CD1c-positive myeloid dendritic cell (primary cell): ENCODE measurements at regions not wholly inside any gene's neighbourhood (a gene's known extent, or its start where the extent isn't known, plus 50 kb on each side); places are given as distances from the start of the nearest gene placed in this dataset.
"Not testable (repeated sequence)": the region's sequence is repeated elsewhere in the genome, so short reads cannot be mapped to it uniquely, and the experiment has no call there.

Experiments
- DNase-seq: peaks from one replicate; pipeline ENCODE4 v3.0.0-alpha.2; 2016; ENCODE audit errors: extremely low spot score

DNA sequence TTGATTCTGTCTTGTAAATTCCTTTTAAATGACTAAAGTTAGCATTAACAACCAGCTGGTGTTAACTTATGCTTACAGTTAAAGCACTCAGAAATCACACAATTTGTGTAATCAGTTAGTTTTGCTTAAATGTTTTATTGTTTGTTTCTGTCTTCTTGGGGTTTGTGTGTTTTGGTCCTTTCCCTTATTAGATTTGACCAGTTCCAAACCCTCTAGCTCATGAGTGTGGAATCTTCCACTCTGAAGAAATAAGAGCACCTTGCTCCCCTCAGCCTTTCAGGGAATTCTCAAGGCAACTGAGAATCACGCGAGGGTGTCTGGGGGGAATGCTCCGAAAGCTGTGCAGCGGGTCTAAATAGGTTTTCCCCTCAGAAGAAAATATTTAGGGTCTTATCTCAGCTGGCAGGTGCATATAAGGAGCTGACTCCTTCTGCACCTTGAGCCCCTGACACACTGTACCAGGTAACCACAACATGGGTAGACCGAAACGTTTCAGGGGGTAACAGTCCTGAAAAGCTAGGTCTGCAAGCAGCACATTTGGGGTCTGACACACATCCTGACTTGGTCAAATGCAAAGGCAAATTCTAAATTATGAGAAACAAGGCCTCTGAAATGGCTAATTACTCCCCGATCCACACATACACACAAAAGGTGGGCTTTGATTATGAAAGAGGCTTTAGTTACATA lies 188.1 kb upstream of the ETV3 start:
- no peak for DNase-seq

DNA sequence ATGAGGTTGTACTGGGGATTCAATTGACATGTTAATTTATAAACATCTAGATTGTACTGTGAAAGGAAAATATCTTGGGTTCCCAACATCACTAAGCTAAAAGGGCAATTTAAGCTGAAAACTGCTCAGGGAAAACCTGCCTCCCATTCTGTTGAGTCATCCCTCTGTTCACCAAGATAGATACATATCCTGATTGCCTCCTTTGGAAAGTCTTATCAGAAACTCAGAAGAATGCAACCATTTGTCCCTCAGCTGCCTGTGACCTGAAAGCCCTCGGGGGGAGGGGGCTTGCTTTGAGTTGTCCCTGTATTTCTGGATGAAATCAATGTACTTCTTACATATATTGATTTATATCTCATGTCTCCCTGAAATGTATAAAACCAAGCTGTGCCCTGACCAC lies 187.0 kb upstream of the ETV3 start:
- DNase-seq: no peak

DNA sequence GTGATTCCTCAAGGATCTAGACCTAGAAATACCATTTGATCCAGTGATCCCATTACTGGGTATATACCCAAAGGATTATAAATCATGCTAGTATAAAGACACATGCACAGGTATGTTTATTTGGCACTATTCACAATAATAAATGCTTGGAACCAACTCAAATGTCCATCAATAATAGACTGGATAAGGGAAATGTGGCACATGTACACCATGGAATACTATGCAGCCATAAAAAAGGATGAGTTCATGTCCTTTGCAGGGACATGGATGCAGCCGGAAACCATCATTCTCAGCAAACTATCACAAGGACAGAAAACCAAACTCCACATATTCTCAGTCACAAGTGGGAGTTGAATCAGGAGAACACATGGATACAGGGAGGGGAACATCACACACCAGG lies 183.8 kb upstream of the ETV3 start:
- not testable (repeated sequence) for DNase-seq

DNA sequence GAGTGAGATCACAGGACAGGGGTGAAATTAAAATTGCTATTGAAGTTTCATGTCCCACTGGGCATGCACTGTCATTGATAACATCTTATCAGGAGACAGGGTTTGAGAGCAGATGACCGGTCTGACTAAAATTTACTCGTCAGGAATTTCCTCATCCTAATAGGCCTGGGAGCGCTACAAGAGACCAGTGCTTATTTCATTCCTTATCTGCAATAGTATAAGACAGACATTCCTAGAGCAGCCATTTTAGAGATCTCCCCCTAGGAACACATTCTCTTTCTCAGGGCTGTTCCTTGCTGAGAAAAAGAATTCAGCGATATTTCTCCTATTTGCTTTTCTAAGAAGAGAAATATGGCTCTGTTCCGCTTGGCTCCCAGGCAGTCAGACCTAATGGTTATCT lies 181.4 kb upstream of the ETV3 start:
- no peak for DNase-seq

DNA sequence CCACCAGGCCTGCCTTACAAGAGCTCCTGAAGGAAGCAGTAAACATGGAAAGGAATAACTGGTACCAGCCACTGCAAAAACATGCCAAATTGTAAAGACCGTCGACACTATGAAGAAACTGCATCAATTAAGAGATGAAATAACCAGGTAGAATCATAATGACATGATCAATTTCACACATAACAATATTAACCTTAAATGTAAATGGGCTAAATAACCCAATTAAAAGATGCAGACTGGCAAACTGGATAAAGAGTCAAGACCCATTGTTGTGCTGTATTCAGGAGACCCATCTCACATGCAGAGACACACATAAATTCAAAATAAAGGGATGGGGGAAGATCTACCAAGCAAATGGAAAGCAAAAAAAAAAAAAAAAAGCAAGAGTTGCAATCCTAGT lies 179.0 kb upstream of the ETV3 start:
- not testable (repeated sequence) for DNase-seq

DNA sequence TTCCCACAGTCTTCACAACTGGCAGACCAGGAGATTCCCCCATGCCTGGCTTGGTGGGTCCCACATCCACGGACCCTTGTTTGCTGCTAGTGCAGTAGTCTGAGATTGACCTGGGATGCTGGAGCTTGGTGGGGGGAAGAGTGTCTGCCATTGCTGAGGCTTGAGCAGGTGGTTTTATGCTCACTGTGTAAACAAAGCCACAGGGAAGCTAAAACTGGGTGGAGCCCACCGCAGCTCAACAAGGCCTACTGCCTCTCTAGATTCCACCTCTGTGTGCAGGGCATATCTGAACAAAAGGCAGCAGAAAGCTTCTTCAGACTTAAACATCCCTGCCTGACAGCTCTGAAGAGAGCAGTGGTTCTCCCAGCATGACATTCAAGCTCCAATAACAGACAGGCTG lies 177.3 kb upstream of the ETV3 start:
- DNase-seq: no peak

DNA sequence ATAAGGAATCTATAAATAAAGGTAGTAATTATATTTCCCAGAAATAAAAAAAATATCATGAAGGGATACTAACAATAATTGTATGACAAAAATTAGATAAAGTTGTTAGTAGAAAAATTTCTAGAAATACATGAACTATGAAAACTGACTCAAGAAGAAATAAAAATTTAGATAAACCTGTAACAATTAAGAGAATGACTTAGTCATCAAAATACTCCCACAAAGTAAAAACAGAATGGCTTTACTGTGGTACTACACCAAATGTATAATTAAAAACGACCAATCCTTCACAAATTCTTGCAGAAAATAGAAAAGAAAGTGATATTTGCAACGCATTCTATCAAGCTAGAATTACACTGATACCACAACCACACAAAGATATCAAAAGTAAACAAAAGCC lies 176.2 kb upstream of the ETV3 start:
- no peak for DNase-seq

DNA sequence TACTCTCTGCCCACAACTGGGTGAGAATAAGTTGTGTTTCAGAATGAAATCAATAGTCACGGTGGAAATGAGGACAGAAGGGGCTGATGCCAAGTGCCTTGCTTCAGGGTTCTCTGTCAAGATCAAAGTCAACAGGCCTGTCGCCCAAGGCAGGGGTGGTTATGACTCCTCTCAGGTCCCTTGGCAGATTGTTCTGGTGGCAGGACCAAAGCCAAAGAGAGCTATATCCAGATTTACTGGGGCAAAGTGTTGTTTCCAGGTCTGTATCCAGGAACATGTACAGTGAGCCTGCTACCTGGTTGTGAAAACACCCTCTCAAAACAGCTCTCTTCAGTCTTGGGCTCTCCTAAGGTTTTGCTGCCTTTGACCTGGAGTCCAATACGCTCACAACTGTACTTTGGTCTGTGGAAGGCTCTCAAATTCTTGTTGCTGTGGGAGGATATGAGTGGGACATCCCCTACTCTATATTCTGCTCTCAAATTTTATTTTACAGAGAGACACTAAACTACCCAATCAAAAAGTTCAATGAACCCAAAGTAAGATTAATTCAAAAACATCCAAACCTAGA lies 175.1 kb upstream of the ETV3 start:
- no peak for DNase-seq

DNA sequence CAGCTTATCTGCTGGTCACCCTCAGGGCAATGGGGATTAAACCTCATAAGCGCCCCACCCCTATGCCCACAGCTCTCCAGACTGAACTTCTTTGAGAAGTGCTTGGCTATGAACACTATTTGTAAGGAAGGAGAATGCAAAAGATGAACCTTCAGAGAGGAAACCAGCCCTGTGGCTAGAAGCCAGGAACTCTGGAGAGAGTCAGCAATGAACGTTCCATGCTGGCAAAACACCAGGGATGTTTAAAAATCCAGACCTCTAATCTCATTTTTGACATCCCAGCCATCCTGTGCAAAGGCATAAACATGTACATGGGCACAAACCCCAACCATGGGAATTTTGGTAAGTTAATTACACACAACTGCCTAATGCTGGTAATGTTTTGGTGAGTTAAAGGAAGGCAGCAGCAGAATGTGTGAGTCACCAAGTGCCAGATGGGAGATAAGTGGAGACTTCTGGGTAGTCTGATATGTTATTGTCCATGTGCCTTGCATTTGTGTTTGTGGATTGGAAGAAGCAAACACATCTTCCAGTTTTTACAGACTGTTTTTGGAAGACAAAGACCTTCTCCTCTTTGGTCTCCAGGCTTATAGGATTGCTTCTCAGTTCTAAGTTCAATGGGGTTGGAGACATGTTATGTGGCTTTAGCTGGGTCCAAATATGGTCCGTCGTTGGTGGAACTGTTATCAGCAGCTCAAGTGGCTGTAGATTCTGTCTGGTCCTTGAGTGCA lies 174.1 kb upstream of the ETV3 start:
- no peak for DNase-seq

DNA sequence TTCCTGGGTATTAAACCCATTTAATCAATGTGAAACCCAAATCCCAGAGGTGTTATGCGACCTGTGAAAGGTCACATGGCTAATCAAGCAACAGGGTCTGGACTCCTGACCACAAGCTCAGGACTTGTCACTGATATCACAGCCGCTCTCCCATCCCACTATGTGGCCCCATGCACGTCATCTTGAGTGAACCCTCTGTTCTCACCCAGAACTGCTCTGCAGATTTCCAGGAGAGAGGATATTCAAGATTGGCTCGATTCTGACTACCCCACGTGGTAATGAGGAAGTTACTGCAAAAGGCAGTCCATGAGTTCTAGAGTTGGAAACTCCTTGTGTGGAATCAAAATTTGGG lies 173.5 kb upstream of the ETV3 start:
- DNase-seq: no peak

DNA sequence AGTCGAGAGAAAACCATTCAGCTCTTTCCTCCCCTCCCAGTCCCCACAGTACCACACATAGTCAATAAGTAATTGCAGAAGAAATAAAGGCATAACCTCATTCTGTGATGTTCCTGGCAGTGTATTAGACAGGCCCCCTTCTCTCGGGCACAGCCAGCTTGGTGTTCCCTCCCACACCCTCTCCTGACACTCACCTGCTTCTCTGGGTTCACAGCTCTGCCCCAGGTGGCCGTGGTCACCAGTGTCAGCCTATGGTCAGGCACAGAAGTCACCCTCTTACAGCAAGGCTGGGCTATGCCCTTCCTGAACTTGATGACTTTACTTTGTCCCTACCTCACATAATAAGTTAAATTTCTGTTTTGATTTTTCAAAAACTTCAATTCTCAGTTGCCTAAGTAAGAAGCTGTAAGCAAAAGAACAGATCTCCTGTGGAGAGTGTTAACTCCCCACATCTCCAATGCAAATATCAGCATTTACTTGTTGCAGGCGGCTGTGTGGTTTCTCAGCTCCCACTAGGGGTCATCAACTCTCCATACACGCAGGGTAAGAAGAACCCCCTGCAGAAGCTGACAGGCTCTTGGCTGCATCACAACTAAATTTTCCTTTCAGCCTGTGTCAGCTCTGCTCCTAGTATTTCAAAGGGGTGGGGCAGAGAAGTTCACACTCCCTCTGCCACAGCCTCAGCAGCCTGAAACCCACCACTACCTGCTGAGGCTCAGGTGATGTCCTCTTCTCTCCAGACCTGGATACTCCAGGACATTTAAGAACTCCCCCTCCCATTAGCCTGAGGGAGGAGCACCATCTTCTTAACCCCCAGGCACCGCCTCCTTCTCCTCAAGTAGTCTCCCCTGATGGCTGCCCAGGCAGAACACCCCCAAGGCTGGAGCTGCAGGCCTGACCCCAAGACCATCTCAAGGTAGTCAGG lies 172.9 kb upstream of the ETV3 start:
- not testable (repeated sequence) for DNase-seq

DNA sequence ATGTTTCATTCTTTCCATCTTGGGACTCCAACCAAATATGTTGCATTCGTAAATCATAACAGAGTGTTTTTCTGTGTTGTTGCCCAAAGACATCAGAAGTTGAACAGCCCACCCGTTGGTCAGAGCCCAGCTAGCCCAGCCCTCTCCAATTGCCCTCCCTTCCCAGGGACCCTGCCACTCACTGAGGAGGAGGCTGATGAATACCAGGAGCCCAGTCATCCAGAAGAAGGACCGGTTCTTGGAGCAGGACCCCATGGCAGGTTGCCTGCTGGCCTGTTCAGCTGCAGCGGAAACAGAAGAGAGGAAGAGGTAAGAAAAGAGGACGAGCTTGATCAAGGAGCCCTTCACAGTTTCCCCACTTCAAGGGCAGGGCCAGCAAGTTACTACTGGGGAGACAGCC lies 172.2 kb upstream of the ETV3 start:
- DNase-seq: no peak

DNA sequence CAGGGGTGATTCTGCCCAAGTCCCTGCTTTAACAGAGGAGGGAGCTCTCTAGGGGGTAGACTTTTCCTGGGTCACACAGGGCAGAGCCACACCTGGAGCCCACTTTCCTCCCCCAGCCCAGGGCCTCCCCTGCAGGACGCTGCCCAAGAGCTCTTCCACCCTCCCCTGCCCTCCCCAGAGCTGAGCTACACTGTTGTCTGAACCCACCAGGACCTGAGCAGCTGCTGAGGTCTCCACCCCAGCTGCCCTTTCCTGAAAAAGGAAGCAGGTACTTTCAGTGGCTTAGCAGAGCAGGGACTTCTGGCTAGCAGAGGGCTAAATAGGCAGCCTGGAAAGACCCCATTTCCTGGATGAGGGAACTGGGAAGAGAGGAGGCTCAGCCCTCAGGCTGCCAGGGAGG lies 169.3 kb upstream of the ETV3 start:
- DNase-seq: no peak

DNA sequence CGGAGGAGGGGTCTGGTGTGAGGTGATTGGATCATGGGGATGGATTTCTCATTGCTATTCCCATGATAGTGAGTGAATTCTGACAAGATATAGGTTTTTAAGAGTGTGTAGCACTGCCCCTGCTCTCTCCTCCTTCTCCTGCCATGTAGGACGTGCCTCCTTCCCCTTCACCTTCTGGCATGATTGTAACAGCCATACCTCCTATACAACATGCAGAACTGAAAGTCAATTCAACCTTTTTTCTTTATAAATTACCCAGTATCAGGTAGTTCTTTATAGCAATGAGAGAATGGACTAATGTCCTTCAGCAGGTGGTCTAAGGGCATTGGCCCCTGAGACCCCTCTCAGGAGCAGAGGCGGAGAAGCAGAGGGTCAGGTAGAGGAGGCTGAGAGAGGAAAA lies 168.7 kb upstream of the ETV3 start:
- no peak for DNase-seq

DNA sequence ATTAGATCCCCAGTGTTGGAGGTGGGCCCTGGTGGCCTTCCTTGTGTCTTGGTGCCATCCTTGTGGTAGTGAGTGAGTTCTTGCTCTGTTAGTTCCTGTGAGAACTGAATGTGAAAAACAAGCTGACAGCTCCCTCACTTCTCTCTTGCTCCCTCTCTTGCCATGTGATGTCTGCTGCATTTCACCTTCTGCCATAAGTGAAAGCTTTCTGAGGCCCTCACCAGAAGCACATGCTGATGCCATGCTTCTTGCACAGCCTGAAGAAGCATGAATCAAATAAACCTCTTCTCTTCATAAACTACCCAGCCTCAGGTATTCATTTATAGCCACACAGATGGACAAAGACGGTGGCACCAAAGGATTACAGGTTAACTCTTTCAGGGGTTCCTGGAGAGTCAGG lies 166.1 kb upstream of the ETV3 start:
- no peak for DNase-seq

DNA sequence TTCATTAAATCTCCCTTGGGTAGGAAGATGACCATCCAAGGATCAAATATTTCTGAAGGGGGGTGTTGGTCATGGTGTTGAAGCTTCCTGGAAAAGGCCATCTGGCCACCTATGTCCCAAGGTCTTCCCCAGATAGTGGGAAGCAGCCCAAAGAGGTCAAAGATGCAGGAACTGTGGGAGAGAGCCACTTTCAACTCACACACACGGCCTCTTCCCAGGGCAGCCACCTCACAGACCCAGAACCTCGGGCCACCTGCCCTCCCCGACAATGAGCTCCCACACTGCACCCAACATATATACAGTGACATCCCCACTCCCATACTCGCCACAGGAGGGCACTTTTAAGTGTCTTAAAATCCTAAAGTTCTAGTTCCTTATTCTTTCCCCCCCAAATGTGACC lies 164.5 kb upstream of the ETV3 start:
- no peak for DNase-seq

DNA sequence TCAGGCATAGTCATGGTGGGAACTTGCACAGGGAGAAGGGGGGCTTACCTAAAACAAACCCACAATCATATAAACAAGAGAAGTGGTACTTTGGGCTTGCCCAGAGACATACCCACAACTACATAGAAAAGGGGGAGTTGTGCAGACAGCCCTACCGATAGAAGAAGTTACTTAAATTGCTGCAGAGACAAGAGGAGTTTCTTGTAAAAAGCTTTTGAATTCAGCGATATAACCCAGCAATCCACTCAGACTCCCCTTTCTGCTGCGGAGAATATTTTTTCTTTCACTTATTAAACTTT lies 164.0 kb upstream of the ETV3 start:
- DNase-seq: no peak

DNA sequence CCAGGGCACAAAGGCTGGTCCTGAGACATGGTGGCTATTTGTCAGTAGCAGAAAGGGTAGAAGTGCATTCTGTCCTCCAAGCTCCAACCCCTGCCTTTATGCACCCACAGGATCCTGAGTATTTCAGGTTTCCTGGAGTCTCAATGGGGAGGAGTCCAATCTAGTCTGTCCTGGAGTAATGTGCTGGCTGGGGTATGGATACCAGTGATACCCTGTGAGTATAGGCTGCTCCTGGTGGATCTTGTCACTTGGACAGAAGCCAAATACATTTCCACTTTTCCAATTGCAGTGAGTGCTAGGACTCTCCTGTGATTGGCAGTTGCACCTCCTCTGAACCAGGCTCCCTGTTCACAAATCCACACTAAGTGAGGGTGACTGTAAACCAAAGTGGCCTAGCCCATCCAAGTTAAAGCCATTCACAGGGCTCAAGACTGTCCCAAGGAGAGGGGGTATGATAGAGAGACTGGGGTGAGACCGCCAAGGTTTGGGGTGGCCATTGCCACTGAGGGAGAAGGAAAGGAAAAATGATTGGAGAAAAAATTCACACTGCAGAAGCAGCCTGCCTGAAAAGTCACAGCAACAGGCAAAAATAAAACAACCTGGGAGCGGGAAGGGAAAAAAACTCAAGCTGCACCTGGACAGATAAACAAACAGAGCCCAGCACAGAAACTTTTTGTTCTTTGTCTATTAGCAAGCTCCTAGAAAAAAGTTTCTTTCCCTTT lies 163.4 kb upstream of the ETV3 start:
- no peak for DNase-seq

DNA sequence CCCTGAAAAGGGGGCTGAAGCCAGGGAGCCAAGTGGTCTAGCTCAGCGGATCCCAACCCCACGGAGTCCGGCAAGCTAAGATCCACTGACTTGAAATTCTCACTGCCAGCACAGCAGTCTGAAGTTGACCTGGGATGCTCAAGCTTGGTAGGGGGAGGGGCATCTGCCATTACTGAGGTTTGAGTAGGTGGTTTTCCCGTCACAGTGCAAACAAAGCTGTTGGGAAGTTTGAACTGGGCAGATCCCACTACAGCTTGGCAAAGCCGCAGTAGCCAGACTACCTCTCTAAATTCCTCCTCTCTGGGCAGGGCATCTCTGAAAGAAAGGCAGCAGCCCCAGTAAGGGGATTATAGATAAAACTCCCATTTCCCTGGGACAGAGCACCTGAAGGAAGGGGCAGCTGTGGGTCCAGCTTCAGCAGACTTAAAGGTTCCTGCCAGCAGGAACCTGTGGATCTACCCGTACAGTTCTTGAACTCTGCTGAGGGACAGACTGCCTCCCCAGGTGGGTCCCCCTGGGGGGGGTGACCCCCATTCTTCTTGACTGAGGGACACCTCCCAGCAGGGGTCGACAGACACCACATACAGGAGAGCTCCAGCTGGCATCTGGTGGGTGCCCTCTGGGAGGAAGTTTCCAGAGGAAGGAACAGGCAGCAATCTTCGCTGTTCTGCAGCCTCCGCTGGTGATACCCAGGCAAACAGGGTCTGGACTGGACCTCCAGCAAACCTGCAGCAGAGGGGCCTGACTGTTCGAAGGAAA lies 156.4 kb upstream of the ETV3 start:
- not testable (repeated sequence) for DNase-seq

DNA sequence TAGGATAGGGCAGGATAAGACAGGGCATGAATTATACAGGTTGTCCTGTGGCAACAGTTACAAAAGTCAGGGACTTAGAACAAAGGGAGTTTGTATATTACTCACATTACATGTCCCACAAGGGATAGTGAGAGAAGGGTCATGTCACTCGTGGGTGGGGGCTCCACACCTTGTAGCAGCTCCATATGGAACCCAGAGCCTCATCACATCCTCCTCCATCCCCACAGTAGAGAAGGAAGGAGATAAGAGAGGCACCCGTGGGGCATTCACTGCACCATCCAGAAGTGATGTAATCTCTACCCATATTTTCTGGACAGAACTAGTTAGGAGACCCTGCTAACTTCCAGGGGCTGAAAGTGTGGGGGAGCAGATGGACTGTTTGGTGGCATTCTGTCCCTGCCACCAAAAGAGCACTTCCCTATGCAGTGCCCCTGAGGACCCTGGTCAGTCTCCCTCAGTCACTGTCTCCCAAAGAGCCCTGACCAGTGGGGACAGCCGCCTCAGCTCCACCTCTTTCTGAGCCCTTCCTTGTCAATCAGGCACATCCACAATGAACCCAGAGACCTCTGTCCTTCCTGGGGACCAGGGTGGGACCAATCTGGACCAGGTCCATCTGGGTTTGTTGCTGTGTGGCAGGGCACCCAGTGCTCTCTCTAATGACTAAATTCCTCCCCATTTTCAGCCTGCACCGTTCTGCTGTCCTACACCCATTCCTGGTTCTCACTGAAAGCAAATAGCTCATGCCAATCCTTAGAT lies 154.8 kb upstream of the ETV3 start:
- no peak for DNase-seq
